GM20000 (cell line): ENCODE measurements at regions not wholly inside any gene's neighbourhood (a gene's known extent, or its start where the extent isn't known, plus 50 kb on each side); places are given as distances from the start of the nearest gene placed in this dataset.
A peak's percentile ranks its signal among the peaks of the same experiment; 100 is the strongest.

Experiments used
- DNase-seq: peaks from one replicate; pipeline ENCODE4 v3.0.0; 2012; ENCODE audit warnings: low spot score
- CTCF ChIP-seq: IDR thresholded peaks from 2 replicates; pipeline ENCODE4 v1.5.1; 2012; ENCODE audit warnings: mild to moderate bottlenecking, control low read depth; ENCODE audit errors: extremely low read depth, missing control alignments

DNA sequence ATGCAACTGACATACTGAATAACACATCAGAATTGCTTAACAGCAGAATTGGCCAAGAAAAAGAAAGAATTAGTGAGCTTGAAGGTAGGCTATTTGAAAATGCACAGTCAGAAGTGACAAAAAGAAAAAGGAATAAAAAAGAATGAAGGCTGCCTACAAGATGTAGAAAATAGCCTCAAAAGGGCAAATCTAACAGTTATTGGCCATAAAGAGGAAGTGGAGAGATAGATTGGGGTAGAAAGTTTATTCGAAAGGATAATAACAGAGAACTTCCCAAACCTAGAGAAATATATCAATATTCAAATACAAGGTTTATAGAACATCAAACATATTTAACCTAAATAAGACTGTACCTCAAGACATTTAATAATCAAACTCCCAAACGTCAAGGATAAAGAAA, 67.5 kb downstream of the ATP6V1G3 start:
- no peak for TF ChIP-seq CTCF
- no peak for DNase-seq

DNA sequence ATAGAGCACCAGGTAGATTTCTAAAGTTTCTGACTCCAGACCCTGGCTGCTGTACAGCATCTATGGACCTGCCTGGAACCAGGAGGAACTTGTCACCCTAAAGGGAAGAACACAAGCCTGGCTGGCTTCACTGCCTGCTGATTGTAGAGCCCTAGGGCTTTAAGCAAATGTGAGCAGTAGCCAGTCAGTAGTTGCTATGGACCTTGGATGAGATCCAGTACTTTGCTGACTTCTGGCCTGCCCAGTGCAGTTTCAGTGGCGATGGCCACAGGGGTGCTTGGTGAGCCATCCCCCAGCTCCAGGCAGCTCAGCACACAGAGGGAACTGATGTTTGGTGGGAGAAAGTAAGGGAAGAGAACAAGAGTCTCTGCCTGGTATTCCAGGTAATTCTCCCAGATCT, 68.4 kb downstream of the ATP6V1G3 start:
- no peak for TF ChIP-seq CTCF
- no peak for DNase-seq

DNA sequence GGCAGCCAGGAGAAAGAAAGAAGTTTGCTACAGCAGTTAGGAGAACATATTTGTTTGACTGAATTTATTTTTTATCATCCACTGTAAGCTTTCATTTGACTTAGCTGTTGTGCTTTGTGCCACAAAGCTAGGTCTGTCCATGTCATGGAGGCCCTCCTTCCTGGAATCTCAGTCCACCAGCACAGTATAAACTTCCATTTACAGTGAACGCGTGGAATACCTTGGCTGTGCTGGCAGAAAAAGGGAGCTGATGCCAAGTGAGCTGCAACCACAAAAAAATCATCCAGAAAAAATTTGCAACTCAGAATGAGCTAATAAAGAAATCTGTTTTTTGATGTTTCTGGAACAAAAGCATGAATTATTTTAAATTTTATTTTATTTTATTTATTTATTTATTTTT, 72.6 kb downstream of the ATP6V1G3 start:
- no peak for DNase-seq
- TF ChIP-seq CTCF = no peak

DNA sequence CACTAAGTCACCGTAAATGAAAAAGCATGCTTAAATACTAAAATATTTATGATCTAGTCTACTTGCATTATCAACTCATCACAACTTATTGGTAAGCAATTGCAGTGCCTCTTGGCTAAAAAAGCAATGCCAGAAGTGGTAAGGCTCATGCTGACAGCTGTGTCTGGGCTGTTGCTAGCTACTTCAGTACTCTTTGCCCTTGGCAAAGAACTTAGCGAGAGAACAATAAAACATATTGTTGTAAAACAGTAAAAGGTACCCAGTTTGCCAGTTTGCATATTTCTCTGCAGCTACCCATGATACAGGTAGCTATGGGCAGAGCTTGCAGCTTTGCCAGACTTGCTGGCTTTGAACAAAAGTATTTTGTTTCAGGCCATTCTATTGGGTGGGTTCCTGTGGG, 73.1 kb downstream of the ATP6V1G3 start:
- DNase-seq = no peak
- no peak for TF ChIP-seq CTCF

DNA sequence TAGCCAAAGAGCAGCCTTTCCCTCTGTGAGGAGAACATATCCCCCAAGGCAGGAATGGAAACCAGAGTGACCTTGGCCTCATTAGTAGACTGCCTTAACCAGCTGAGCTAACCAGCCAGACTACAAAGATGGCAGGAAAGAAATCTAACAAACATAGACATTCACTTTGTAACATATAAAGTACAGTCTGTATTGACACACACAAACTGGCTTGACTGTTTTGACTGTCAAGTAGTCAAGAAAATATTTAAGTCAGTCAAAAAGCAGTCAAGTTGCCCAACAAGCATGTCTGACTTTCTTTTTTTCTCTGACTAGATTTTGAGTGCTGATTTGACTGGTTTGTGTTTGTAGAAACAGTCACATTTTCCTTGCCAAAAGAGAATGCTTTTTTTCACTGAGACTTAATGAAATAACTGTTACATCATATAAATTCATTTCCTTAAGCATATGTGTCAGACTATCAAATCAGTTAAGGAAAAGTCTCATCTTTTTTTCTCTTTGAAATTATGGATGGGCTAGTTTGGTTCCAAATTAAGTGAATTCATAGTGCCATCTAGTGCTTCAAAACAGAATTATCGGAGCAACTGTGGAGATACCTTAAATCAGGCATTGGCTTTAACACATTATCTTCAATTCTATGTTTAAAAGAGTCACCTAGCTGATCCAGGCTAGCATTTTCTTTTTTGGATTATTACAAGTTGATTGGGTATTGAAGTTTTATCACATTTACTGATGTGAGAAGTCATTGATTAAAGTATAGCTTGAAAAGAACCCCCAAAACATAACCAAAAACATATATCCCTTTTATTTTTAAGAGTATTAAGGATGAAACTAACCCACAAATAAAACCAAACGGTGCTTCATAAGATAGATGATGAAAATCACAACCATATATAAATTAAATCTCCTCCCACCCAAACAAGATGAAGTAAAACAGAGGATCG, 75.0 kb downstream of the ATP6V1G3 start:
- DNase-seq = peak; percentile 35
- TF ChIP-seq CTCF = peak; percentile 46

- TF ChIP-seq CTCF = no peak
- DNase-seq = no peak
These were observed 76.8 kb downstream of the ATP6V1G3 start for GRCh38 chr1:198463709-198464108.

DNA sequence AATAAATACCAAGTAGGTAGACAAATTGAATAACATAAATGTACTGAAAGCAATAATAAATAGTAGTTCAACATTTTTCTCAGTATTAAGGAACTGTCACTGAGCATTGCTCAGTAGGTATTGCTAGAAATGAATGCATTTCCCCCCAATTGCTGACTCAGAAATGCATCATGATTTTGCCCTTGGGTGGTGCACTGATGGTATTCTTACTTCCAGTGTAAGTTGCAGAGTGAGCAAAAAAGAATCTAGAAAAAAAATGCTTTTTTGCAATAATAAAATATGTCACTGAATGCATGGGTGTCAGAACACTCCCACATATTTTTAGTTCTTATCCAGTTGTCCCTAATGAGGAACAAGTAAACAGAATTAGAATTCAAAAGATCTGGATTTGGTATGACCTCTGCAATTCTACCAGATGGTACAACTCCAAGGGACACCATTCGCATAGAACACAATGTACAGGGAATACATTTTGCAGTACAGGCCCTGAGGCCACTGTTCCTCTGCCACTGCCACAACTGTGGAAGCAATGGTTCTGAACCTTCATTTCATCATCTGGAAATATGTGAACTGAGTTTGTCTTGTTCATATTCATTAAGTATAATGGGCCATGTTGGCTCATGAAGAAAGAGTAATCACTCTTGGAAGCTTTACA, 78.0 kb downstream of the ATP6V1G3 start:
- DNase-seq = no peak
- TF ChIP-seq CTCF = no peak
